OCI-LY1 (cell line): ENCODE measurements at regions not wholly inside any gene's neighbourhood (a gene's known extent, or its start where the extent isn't known, plus 50 kb on each side); places are given as distances from the start of the nearest gene placed in this dataset.

Experiments used
- CTCF ChIP-seq: fragments of 200-600 bp; sonication (generic), shearing (Covaris generic); IDR thresholded peaks from 2 replicates; pipeline ENCODE4 v1.5.1; 2017; ENCODE audit warnings: mild to moderate bottlenecking, antibody characterized with exemption, low read length, moderate library complexity, mixed read lengths
- EZH2 ChIP-seq: fragments of 200-600 bp; sonication (generic), shearing (Covaris generic); IDR thresholded peaks from 2 replicates; pipeline ENCODE4 v1.8.0; 2017; ENCODE audit warnings: borderline replicate concordance, mixed run types, mild to moderate bottlenecking, antibody characterized with exemption, low read length, moderate library complexity, mixed read lengths

DNA sequence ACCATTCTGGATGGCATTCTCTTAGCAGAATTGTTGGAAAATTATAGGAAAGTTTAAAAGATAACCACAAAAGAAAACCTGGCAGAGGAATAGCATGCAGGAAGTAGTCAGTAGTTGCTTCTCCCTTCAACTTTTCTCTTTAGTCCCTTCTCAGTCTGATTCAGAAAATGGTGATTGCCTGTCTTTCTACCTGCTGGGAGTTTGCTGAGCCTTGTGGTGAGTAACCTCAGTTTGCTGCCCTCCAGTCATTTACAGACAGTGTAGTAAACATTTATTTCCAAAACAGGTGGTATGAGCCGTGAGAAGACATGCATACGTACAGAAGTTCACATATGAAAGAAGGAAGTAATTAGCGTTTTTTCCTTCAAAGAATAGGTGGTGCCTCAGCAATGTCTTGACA is 224.7 kb upstream of the POU1F1 start:
- no peak for TF ChIP-seq CTCF
- TF ChIP-seq EZH2, result no peak
